ENCODE measurements at regions not wholly inside any gene's neighbourhood (a gene's known extent, or its start where the extent isn't known, plus 50 kb on each side); places are given as distances from the start of the nearest gene placed in this dataset.

- intact Hi-C loops (cut with DNase I; ENCODE audit: low total_unique reads), result no loop called here
- in situ Hi-C loops (cut with MboI; ENCODE audit: low sequenced_read_pairs in 4 of 4), result no loop called here
- H3K36me3 ChIP-seq, result no peaks in the 10 kb centered on the region
- H3K27ac ChIP-seq, result no peak overlapping the region
- ATAC-seq (no peak), DNase-seq (no peak)
- H3K9me3 ChIP-seq, result no peaks in the 10 kb centered on the region
- no peaks in the 10 kb centered on the region for H3K4me1 ChIP-seq
- no peak overlapping the region for H3K4me3 ChIP-seq
- TF ChIP-seq POLR2A (IDR thresholded peaks at IDR 0.05), result no peak
- no peak for TF ChIP-seq CTCF (IDR thresholded peaks at IDR 0.05 in 4 of 5, conservative IDR thresholded peaks at IDR 0.05 in 1 of 5)
- H3K27me3 ChIP-seq, result no peaks in the 10 kb centered on the region
These were observed 96.4 kb upstream of the VLDLR start for GRCh38 chr9:2525147-2525546.

GRCh38 chr9:2526071-2526828, 95.3 kb upstream of the VLDLR start:
- in situ Hi-C loops (cut with MboI; ENCODE audit: low sequenced_read_pairs in 4 of 4) (no loop called here), intact Hi-C loops (cut with DNase I; ENCODE audit: low total_unique reads) (no loop called here)
- H3K4me3 ChIP-seq, result no peak overlapping the region
- no peaks in the 10 kb centered on the region for H3K9me3 ChIP-seq
- H3K27ac ChIP-seq, result no peak overlapping the region
- TF ChIP-seq CTCF (IDR thresholded peaks at IDR 0.05 in 4 of 5, conservative IDR thresholded peaks at IDR 0.05 in 1 of 5) (no peak), POLR2A (IDR thresholded peaks at IDR 0.05) (no peak)
- no peaks in the 10 kb centered on the region for H3K27me3 ChIP-seq
- no peak for ATAC-seq
- H3K36me3 ChIP-seq, result no peaks in the 10 kb centered on the region
- no peak for DNase-seq
- H3K4me1 ChIP-seq, result no peaks in the 10 kb centered on the region

- no peaks in the 10 kb centered on the region for H3K27me3 ChIP-seq
- intact Hi-C loops (cut with DNase I; ENCODE audit: low total_unique reads), result no loop called here
These were observed 90.1 kb upstream of the VLDLR start for GRCh38 chr9:2531481-2531880.

GRCh38 chr9:2536511-2536910, 85.1 kb upstream of the VLDLR start:
- in situ Hi-C loops (cut with MboI; ENCODE audit: low sequenced_read_pairs in 4 of 4), result no loop called here
- Histone ChIP-seq H3K9me3 (no peaks in the 10 kb centered on the region), H3K27me3 (no peaks in the 10 kb centered on the region), H3K27ac (no peak overlapping the region), H3K4me1 (no peaks in the 10 kb centered on the region), H3K4me3 (no peak overlapping the region), H3K36me3 (no peaks in the 10 kb centered on the region)
- no peak for ATAC-seq
- intact Hi-C loops (cut with DNase I; ENCODE audit: low total_unique reads), result no loop called here
- DNase-seq, result no peak
- TF ChIP-seq POLR2A (IDR thresholded peaks at IDR 0.05) (no peak), CTCF (IDR thresholded peaks at IDR 0.05 in 4 of 5, conservative IDR thresholded peaks at IDR 0.05 in 1 of 5) (no peak)

More at GRCh38 chr9:2531481-2531880, 90.1 kb upstream of the VLDLR start:
- in situ Hi-C loops (cut with MboI; ENCODE audit: low sequenced_read_pairs in 4 of 4), result no loop called here
- no peaks in the 10 kb centered on the region for H3K9me3 ChIP-seq
- no peak for ATAC-seq
- no peak overlapping the region for H3K4me3 ChIP-seq
- H3K4me1 ChIP-seq, result no peaks in the 10 kb centered on the region
- TF ChIP-seq CTCF (IDR thresholded peaks at IDR 0.05 in 4 of 5, conservative IDR thresholded peaks at IDR 0.05 in 1 of 5) (no peak), POLR2A (IDR thresholded peaks at IDR 0.05) (no peak)
- no peak for DNase-seq
- H3K36me3 ChIP-seq, result no peaks in the 10 kb centered on the region
- H3K27ac ChIP-seq, result no peak overlapping the region

Data from gastrocnemius medialis (tissue), 4 donors.